NCI-H1694 treated with DMSO at 0.1 percent for 48 hours (cell line): ENCODE measurements at regions not wholly inside any gene's neighbourhood (a gene's known extent, or its start where the extent isn't known, plus 50 kb on each side); places are given as distances from the start of the nearest gene placed in this dataset.
A peak's percentile ranks its signal among the peaks of the same experiment; 100 is the strongest.
"Not testable (repeated sequence)": the region's sequence is repeated elsewhere in the genome, so short reads cannot be mapped to it uniquely, and the experiment has no call there.

ENCODE experiments used
- DNase-seq: peaks from one replicate; lab custom pipeline; 2025; lab: John Stamatoyannopoulos, UW

DNA sequence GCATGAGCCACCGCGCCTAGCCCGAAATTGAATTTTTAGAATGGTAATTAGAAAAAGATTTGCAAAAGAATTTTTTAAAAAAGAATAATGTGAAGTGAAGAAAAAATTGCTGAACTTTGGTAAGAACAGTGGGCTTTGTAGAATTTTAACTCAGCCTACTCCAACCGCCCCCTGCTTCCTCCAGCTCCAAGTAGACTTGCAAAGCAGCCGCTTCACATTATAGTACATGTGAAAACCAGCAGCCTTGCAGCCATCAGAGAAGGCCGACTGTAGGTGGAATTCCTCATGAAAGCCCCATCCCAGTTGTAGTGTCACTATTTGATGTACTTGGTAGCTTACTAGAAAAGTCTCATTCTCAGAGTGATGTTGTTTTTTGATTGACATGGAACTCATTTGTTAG, 835.6 kb downstream of the TBC1D32 start:
- no peak for DNase-seq

DNA sequence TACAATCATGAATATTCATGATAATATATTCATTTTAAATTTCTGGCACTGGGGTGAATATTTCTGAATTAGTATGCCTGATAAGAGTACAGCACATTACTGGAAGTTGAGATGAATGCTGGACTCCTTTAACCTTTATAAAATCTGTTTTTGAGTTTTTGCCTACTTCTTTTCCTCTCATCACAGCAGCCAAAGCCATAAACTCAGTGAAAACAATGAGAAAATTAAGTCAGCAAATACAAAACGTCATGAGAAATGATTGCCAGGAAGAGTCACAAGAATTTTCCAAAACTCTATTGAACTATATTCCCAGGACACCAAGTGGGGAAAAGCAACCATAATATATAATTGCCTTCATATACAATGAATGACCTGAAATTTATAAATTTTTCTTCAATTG, 837.6 kb downstream of the TBC1D32 start:
- no peak for DNase-seq

DNA sequence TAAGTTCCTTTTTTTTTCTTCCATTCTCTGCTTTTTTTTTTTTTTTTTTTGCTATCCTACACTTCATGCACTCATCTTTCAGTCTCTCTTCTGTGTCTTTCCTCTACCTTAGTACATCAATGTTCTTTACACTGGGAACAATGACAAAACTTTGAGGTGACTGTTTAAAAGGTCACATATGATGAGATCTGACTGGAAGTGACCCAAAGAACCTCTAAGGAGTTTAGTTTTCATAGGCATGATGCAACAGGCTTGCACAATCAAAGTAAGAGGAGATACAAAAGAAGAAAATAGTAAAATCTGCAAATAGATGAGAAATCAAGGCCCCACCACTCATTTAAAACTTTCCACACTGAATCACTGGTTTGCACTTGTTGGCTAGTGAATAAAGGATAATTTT, 840.8 kb downstream of the TBC1D32 start:
- no peak for DNase-seq

DNA sequence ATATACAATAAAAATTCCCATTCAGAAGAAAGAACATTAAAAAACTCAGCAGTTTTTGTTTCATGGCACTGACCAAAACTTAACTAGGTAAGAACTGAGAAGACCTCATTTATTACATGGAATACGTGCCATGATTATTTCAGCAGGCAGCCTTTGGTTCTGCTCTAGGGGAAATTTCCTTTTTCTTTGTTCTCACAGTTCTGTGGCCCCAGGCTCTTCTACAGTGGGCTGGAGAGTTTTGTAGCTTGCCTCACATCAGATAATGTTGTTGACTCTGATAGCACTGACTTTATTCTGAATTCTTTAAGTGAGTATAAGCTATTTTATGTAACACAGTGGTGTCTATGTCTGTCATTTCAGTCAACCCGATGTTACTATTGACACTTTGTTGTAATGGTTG, 844.3 kb downstream of the TBC1D32 start:
- DNase-seq = no peak

DNA sequence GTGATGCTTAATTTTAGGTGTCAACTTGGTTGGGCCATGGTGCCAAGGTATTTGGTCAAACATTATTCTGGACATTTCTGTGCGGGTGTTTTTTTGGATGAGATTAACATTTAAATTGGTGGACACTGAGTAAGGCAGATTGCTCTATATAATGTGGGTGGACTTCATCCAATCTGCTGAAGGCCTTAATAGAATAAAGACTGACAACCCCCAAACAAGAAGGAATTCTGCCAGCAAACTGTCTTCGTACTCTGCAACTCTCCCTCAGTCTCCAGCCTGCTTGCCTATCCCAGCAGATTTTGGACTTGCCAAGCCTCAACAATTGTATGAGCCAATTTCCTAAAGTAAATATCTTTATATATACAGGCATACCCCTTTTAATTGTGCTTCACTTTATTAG, 850.1 kb downstream of the TBC1D32 start:
- DNase-seq = no peak

DNA sequence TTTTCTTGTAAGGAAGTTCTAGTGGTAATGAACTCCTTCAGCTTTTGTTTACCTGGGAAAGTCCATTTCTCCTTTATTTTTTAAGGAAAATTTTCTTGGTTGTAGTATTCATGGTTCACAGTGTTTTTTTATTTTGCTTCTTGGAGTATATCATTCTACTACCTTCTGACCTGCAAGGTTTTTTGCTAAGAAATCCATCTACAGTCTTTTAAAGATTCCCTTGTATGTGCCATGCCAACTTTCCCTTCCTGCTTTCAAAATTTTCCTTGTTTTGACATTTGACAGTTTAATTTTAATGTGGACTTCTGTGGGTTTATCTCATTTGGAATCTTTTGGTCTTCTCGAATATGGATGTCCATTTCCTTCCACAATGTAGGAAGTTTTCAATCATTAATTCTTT, 855.6 kb downstream of the TBC1D32 start:
- DNase-seq = no peak

DNA sequence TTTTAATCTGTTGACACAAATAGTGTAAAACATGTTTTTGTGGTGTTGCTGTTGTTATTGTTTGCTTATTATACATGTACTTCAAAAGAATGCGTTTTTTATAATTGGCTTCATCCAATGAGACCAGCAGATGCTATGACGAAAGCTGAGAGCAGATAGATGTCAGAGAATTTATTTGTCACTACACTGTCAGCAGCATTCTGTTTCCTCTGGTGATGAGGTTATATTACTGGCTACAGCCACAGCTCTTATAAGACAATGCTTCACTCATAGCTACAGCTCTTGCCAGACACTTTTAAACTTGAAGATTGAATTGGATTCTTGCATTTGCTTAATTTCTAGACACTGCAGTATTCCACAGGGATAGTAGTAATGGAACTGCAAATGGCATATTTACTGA, 860.5 kb downstream of the TBC1D32 start:
- no peak for DNase-seq

DNA sequence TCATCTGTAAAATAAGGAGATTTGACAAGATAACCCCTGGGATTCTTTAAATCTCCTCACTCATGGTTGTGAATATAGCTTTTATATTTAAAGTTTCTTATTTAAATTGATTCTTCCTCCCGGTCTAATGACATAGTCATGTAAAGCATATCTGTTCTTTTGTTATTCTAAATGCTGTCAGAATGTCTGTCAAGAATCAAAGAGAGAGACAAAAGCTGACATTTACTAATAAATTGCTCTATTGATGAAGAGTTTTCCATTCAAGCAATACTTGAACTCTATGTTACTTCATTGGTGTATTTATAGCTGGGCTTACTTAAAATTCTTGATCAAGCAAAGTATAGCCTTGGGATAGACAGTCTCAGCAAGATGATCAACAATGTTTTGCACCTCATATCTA, 865.8 kb downstream of the TBC1D32 start:
- DNase-seq = no peak

DNA sequence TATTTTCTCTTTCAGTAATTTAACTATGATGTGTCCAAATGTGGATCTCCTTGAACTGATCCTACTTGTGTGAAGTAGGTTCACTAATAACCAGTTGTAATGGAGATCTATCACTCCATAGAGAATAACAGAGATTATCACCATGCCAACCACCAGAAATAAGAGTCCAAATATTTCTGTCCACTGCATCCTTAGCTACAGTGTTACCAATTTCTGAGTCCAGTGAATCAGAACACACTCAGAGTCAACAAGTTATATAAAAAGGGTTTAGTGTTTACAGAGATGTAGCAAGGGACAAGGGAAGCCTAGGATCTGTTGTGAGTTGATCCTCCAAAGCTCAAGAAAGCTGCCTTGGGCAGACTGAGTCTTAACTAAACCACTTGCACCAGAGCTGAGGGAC, 882.8 kb downstream of the TBC1D32 start:
- no peak for DNase-seq

DNA sequence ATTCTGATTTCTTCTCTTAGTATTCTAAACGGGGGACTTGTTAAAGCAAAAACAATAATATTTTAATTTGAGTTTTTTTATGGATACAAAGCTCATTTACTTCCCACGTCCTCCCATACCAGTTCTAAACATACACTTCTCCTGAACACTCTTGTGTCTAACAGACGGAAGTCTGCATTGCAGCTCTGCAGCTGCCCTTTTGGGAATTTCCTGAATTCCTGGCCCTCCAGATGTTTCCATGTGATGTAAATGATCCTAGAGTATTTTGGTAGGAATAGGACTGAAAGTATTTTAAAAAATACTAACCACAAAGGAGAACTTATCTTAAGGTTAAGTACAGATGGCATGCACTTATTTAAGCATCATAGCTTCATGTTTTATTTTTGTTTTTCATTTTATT, 886.7 kb downstream of the TBC1D32 start:
- DNase-seq = no peak

DNA sequence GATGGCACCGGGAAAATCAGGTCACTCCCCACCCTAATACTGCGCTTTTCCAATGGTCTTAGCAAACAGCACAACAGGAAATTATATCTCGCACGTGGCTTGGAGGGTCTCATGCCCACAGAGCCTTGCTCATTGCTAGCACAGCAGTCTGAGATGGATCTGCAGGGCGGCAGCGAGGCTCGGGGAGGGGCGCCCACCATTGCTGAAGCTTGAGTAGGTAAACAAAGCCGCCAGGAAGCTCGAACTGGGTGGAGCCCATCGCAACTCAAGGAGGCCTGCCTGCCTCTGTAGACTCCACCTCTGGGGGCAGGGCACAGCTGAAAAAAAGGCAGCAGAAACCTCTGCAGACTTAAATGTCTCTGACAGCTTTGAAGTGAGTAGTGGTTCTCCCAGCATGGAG, 901.4 kb downstream of the TBC1D32 start:
- DNase-seq = not testable (repeated sequence)

DNA sequence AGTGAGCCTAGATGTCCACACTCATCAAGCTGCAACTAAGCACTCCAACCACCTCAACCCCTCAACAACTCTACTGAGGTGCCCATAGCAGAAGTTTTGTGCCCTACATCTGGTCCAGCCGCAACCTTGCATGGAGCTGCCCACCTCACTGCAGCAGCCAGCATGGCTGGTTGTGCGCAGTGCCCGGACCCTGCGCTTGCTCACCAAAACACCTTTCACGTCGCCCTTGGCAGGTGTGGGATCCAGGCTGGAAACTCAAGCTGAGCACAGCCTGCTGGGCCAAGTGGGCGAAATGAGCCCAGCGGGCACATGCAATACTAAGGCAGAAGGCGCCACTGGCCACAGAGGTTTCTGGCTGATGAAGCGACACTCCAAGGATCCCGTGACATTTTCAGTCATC, 902.4 kb downstream of the TBC1D32 start:
- DNase-seq = no peak

DNA sequence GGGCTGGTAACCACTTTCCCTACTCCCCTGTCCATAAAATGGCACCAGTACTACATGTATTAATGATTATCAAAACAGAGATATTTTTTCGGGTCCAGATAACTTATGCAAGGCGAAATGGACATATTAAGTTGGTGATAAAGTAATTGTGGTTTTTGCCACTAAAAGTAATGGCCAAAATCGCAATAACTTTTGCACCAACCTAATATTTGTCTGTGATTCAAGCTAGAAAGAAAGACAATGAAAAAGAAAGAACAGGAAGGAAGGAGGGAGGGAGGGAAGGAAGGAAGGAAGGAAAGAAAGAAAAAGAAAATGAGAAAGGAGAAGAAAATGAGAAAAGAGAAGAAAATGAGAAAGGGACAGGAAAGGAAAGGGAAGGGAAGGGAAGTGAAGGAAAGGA, 922.9 kb downstream of the TBC1D32 start:
- DNase-seq = no peak

DNA sequence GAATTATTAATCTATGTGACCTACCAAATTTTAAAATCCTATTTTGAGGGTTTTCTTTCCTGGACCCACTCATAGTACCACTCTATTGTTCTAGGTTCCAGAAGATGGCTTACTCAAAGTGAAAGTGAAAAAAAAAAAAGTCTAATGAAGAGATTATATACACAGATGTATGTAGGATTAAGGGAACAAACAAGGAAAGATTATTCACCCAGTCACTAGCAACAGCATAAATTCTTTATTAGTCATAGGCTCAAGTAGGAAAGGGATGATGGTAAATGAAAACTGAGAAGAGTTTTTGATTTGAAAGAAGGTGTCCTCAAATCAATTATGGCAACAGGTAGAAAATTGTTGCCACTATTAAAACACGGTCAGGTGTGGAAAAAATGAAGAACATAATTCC, 923.7 kb downstream of the TBC1D32 start:
- DNase-seq = no peak

DNA sequence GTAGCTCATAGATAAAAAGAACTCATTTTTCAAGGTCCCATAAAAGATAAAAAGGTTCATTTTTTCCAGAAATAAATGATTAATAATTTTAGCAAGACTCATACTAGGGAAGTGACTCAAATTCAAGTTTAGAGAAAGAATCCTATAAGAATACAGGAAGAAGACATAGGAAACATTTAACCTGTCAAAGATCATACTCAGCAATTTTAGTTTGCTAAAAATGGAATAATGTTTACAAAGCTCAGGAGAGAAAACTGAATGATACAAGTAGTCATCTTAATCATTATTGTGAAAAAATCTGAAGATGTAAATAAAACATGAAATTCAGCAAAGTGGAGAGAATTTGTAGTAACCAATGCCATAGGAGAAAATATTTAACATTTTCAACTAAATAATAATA, 926.6 kb downstream of the TBC1D32 start:
- no peak for DNase-seq

DNA sequence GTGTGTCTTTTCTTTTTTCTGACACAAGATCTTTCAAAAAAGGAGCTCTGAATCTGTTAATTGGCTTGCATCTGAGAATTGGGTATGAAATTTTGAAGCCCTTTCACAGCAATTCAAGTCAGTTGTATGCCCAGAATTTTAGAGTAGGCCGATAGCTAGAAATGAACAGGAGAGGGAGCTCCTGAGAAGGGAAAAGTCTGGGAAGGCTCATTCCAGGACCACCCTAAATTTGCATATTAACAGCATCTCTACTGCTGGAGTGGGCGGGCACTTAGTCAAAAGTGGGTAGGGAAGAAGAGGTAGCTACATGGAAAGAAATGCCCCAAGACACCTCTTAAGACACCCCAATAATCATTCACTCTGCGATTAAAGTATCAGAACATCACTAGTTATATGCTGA, 928.3 kb downstream of the TBC1D32 start:
- no peak for DNase-seq

DNA sequence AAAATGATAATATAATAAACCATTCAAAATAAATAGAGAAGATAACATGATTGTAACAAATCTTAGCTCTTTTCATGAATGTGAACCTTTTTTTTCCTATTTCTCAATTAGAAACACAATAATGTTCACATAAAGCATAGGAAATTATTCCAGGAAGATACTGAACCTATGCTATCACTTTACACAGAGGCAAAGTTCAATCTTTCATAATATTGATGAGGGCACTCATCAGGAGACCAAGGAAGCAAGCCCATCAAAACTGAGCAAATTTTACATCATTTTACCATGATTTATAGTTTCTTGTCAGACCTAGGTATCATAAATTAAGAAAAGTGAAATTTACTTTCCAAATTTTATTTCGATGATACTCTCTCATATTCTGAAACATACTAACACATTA, 938.5 kb downstream of the TBC1D32 start:
- DNase-seq = no peak

DNA sequence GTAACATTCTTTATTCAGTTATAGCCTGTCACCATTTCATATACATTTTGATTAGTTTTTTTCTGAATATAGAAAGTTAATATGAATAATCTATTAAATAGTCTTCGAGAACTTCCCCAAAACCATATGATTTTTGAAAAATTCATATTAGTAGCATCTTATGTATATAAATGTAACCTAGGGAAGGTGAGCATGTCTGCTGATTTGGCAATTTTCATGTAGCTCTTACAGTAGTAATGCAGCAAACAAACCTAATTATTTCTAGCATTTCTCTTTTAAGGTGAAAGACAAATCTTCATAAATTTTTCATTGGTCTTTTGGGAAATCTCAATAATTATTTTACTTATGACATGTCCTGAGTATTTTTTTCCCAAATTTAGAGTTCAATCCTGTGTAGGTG, 939.0 kb downstream of the TBC1D32 start:
- no peak for DNase-seq

DNA sequence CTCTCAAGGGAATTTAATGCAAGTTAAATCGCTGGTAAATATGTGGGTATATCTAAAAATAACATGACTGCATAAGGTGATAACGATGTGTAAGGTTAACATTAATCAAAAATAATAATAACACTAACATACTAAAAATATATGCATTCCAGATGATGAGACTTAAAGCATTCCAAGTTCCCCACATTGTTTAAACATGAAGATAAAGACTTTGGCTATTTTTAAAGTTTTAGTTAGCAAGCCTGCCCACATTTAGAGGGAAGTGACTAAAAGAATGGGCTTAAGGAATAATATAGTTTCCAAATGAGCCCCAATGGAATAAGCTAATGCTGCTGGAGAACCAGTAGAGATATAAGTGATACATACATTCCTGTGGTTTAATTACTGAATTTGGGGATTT, 941.3 kb downstream of the TBC1D32 start:
- no peak for DNase-seq

DNA sequence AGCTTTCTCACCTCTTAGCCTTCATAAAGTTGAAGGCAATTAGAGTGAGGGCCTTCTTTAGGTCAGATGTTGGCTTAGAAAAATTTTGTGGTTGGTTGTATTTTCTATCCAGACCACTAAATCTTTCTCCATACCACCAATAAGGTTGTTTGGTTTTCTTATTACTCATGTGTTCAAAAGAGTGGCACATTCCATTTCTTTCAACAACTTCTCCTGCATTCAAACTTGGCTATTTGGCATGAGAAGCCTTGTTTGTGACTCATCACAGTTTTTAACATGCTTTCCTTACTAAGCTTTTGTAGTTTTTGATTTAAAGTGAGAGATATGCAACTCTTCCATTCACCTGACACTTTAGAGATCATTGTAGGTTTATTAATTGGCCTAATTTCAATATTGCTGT, 949.6 kb downstream of the TBC1D32 start:
- no peak for DNase-seq

DNA sequence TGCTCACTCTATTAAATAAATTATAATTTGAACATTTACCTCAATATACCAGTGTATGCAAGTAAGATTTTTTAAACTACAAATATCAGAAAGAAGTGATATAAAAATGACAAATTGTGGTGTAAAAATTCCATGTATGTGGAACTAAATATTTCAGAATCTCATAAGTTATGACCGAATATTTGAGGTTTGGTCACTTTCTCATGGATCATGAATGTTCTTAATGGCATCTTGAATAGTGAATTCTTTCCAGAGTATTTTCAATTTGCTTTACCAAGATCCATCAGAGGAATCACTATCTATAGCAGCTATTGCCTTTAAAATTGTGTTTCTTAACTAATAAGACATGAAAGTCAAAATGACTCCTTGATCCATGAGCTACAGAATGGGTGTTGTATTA, 950.6 kb downstream of the TBC1D32 start:
- DNase-seq = no peak

DNA sequence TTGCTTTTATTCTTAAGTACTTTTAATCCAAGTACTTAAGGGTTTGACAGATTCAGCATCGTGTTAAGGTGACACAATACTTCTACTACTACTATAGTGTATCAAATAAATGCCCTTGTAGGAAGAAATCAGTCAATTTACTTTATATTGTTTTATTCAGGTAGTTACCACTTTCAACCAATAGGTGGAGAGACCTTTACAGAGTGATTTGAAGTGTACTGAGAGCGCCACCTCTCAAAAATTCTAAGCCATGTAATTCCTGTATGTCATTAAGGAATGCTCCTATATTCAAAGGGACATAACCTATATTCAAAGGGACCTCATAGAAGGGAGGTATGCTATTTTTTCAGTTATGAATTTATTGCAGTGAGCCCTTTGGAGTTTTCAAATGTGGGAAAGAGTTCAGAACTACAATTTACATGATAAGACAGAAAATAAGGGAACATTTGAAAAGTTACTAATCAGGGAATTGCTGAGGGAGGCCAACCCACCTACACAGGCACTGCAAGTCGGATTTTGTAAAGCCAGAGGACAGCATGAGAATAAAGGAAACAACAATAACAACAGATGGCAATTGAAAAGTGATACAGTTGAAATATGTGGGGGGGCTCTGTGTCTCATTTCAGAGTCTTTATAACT, 955.6 kb downstream of the TBC1D32 start:
- peak; percentile 33 for DNase-seq

DNA sequence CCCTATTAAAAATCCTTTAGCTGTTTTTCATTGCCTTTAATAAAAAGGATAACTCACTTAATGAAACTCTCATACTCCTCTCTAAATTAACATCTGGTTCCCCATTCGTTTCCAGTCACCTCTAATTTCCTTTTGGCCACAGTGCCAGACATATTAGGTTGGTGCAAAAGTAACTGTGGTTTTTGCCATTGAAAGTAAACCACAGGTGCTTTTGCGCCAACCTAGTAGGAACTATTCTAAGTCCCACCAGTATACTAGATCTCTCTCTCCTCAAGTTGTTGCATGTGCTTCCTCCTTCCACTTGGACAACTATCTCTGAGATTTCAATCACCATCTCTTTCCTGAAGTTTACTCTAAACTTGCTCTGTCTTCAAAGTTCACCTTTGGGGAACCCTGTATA, 961.1 kb downstream of the TBC1D32 start:
- DNase-seq = no peak

DNA sequence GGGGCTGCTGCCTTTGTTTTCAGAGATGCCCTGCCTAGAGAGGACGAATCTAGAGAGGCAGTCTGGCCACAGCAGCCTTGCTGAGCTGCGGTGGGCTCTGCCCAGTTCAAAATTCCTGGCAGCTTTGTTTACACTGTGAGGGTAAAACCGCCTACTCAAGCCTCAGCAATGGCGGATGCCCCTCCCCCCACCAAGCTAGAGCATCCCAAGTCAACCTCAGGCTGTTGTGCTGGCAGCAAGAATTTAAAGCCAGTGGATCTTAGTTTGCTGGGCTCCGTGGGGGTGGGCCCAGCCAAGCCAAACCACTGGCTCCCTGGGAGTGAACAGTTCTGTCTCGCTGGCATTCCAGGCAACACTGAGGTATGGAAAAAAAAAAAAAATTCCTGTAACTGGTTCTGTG, 970.9 kb downstream of the TBC1D32 start:
- no peak for DNase-seq

DNA sequence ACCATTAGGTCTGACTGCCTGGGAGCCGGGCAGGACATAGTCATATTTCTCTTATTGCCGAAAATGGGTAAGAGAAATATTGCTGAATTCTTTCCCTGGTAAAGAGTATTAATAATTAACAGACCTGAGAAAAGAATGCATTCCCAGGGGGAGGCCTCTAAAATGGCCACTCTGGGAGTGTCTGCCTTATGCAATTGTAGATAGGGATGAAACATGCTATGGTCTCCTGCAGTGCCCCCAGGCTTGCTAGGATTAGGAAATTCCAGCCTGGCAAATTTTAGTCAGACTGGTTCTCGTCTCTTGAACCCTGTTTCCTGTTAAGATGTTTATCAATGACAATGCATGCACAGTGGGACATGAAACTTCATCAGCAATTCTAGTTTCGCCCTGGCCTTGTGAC, 975.7 kb downstream of the TBC1D32 start:
- not testable (repeated sequence) for DNase-seq
